ENCODE measurements at regions not wholly inside any gene's neighbourhood (a gene's known extent, or its start where the extent isn't known, plus 50 kb on each side); places are given as distances from the start of the nearest gene placed in this dataset.

DNA sequence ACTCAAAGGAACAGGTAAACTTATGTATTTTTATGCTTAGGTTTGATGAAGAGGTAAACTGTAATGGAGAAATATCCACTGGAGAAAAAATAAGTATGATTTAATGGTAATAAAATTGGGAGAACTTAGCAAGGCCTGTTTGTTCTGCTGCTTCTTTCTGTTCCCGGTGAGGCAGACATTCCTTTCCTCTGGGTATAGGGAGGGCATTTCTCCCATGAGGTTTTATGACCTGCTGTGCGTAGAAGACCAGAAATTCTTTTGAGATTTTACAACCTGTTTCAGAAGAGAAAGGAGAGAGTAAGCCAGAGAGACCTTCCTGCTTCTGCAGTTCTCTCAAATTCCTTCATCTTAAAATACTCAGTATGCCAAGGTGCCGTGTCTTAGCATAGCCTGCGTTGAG is 139.4 kb upstream of the RMST start:
- no peak overlapping the region for H3K4me3 ChIP-seq (ENCODE audit: low read depth, low read length)
- TF ChIP-seq, protein P1, sequence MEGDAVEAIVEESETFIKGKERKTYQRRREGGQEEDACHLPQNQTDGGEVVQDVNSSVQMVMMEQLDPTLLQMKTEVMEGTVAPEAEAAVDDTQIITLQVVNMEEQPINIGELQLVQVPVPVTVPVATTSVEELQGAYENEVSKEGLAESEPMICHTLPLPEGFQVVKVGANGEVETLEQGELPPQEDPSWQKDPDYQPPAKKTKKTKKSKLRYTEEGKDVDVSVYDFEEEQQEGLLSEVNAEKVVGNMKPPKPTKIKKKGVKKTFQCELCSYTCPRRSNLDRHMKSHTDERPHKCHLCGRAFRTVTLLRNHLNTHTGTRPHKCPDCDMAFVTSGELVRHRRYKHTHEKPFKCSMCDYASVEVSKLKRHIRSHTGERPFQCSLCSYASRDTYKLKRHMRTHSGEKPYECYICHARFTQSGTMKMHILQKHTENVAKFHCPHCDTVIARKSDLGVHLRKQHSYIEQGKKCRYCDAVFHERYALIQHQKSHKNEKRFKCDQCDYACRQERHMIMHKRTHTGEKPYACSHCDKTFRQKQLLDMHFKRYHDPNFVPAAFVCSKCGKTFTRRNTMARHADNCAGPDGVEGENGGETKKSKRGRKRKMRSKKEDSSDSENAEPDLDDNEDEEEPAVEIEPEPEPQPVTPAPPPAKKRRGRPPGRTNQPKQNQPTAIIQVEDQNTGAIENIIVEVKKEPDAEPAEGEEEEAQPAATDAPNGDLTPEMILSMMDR (IDR thresholded peaks at IDR 0.05; ENCODE audit: low read depth, low read length, missing control alignments): no peak
- in situ Hi-C loops (cut with HindIII; ENCODE audit: low sequenced_read_pairs): no loop called here
- no peak for DNase-seq (ENCODE audit: low read depth)

DNA sequence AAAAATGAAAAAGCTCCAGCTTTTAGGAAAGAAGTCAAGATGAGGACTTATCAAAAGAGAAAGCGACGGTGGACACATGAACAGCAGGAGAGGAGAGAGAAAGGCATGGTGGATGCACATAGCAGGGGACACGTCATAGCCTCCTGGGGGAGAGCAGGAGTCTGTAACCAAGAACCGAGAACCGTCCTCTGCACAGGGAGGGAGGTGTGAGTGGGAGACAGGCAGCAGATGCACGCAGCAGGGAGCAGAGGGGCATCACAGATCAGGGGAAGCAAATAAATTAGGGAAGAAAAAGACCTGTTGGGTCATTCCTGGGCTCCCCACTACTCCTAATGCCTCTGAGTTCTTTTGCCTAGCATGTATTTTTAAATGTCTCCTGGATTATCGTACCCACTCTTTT is 138.1 kb upstream of the RMST start:
- TF ChIP-seq, protein P1 (IDR thresholded peaks at IDR 0.05; ENCODE audit: low read depth, low read length, missing control alignments): no peak
- no peak overlapping the region for H3K4me3 ChIP-seq (ENCODE audit: low read depth, low read length)
- in situ Hi-C loops (cut with HindIII; ENCODE audit: low sequenced_read_pairs): no loop called here
- no peak for DNase-seq (ENCODE audit: low read depth)

DNA sequence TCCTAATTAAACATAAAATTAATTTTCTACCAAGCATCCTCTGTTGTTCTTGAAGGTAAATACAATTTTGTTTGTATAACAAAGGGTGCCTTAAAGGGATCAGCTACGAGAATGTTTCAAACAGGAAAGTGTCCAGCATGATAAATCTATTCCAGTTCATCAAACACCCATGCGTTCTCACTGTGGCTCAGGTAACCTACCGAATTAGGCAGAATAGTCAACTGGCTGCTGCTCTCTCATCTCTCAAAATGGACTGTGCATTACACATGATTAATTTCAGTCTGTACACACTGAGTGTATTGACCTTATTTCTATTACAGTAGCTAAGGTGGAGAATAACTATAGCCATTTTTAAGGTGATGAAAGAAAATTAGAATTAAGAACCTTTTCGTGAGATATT is 127.5 kb upstream of the RMST start:
- TF ChIP-seq, protein P1 (IDR thresholded peaks at IDR 0.05; ENCODE audit: low read depth, low read length, missing control alignments): no peak
- in situ Hi-C loops (cut with HindIII; ENCODE audit: low sequenced_read_pairs): no loop called here
- no peak overlapping the region for H3K4me3 ChIP-seq (ENCODE audit: low read depth, low read length)
- DNase-seq (ENCODE audit: low read depth): no peak

DNA sequence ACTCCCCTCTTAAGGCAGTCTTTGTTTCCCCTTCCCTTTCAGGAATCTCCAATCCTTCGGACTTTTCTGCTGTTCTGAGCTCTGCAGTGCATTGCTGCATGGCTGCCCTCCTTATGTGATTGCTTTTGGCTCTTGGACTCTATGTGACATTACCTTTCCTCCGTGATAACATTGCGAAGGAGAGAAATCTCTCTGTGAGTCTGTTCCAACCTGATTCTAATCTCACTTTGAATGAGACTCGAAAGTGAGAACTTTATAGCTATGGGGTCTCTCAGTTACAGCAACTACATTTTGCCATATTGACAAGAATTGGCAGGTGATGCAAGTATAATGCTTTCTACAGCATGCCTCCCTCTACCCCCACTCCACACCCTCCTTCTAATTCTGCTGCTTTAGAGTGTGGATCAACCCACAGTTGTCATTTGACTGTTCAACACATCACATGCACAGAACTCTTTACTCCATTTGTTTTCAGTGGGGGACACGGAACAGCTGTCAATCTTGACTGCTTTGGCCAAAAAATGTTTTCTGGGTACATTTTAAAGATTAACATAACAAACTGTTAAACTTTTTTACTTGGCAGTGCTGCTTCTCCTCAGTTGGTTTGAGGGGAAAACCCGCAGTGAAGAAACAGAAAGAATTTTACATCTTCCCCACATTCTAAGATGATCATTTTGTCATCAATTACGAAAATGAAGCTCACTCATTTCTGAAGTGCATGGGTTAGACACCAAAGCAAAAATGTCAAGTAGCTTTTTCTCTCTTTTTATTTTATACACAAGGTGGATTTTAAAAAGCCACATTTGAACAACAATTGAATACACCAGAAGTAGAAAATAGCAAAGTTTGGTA is 125.5 kb upstream of the RMST start:
- DNase-seq (ENCODE audit: low read depth): no peak
- H3K4me3 ChIP-seq (ENCODE audit: low read depth, low read length): no peak overlapping the region
- in situ Hi-C loops (cut with HindIII; ENCODE audit: low sequenced_read_pairs): no loop called here
- TF ChIP-seq, protein P1 (IDR thresholded peaks at IDR 0.05; ENCODE audit: low read depth, low read length, missing control alignments): no peak

DNA sequence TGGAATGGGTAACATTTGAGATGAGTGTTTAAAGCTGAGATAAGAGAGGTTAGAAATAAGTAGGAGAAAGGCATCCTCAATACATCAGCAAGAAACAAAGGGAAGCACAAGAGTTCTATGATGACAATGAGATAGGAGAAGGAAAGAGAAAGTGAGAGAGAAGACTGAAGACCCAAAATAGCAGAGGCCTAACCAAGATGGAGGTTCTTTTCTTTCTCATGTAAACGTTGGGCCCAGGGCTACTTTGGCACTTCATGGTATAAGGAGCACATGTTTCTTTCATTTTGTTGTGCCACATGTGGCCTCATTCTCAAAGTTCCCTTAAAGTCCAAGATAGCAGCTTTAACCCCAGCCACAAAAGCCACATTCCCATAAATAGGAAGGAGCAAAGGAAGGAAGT is 120.5 kb upstream of the RMST start:
- DNase-seq (ENCODE audit: low read depth): no peak
- TF ChIP-seq, protein P1 (IDR thresholded peaks at IDR 0.05; ENCODE audit: low read depth, low read length, missing control alignments): no peak
- in situ Hi-C loops (cut with HindIII; ENCODE audit: low sequenced_read_pairs): no loop called here
- no peak overlapping the region for H3K4me3 ChIP-seq (ENCODE audit: low read depth, low read length)

DNA sequence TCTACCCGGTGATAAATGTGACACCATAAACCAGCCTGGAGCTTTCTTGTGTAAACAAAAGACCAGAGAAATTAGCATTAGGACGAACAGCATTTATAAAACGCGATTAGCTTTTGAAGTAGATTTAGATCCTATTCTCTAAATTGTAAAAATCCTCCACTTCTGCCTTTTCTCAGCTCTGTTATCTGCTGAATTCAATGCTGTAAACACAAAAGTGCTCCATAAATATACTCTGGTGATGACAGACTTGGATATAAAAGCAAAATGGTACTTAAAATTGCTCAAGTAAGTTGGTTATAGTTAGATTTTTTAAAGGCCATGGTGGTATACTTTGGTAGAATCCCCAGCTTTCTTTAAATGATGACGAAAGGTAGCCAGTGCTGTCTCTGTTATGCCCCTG is 114.6 kb upstream of the RMST start:
- in situ Hi-C loops (cut with HindIII; ENCODE audit: low sequenced_read_pairs): no loop called here
- TF ChIP-seq, protein P1 (IDR thresholded peaks at IDR 0.05; ENCODE audit: low read depth, low read length, missing control alignments): no peak
- DNase-seq (ENCODE audit: low read depth): no peak
- H3K4me3 ChIP-seq (ENCODE audit: low read depth, low read length): no peak overlapping the region

Data from astrocyte of the cerebellum (primary cell).